ENCODE measurements at regions not wholly inside any gene's neighbourhood (a gene's known extent, or its start where the extent isn't known, plus 50 kb on each side); places are given as distances from the start of the nearest gene placed in this dataset.

DNA sequence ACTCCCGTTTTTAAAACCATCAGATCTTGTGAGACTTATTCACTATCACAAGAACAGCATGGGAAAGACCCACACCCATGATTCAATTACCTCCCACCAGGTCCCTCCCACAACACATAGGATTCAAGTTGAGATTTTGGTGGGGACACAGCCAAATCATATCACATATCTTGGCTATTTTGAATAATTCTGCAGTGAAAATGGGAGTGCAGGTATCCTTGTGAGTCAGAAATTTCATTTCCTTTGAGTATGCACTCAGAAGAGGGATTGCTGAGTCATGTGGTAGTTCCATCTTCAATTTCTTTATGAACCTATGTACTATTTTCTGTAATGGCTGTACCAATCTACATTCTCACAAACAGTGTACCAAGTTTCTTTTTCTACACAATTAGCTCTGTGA lies 125.8 kb downstream of the ANKRD7 start:
- Histone ChIP-seq H3K27me3 (peaks cover 55% of the 10 kb centered on the region), H3K36me3 (no peaks in the 10 kb centered on the region), H3K9me3 (no peaks in the 10 kb centered on the region), H3K4me1 (ENCODE audit: control insufficient read depth in 1 of 2, insufficient read depth in 1 of 2, low read depth in 1 of 2, low read length in 1 of 2) (no peaks in the 10 kb centered on the region), H3K27ac (no peak overlapping the region), H3K4me3 (ENCODE audit: low read depth in 1 of 2, low read length in 1 of 2) (no peak overlapping the region)
- TF ChIP-seq, protein P1, sequence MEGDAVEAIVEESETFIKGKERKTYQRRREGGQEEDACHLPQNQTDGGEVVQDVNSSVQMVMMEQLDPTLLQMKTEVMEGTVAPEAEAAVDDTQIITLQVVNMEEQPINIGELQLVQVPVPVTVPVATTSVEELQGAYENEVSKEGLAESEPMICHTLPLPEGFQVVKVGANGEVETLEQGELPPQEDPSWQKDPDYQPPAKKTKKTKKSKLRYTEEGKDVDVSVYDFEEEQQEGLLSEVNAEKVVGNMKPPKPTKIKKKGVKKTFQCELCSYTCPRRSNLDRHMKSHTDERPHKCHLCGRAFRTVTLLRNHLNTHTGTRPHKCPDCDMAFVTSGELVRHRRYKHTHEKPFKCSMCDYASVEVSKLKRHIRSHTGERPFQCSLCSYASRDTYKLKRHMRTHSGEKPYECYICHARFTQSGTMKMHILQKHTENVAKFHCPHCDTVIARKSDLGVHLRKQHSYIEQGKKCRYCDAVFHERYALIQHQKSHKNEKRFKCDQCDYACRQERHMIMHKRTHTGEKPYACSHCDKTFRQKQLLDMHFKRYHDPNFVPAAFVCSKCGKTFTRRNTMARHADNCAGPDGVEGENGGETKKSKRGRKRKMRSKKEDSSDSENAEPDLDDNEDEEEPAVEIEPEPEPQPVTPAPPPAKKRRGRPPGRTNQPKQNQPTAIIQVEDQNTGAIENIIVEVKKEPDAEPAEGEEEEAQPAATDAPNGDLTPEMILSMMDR (IDR thresholded peaks at IDR 0.05): no peak

DNA sequence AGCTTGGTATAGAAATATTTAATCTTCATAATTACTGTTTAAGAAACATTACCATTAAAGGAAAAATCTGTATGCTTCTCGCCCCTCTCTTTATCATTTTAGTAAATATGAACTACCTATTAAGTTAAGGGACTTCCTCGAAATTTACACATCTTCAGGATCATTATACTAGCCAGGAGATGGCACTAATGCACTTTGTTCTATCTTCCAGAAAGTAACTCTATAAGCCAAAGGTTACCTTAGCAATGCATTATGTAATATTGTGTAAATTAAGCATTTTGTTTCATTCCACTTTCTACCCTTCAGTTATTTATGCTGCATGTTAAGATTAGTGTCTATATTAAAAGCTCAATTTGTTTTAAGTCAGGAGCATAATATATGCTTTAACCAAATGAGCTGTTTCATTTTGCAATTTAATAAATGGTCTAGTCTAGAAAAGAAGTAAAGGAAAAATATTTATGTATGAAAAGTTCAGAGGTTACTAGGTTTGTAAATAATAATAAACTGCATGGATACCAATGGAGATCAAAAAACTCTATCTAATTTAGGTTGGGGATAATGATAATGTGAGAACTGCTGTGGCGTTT lies 128.5 kb downstream of the ANKRD7 start:
- Histone ChIP-seq H3K36me3 (no peaks in the 10 kb centered on the region), H3K4me3 (ENCODE audit: low read depth in 1 of 2, low read length in 1 of 2) (no peak overlapping the region), H3K4me1 (ENCODE audit: control insufficient read depth in 1 of 2, insufficient read depth in 1 of 2, low read depth in 1 of 2, low read length in 1 of 2) (no peaks in the 10 kb centered on the region), H3K27me3 (peaks cover 33% of the 10 kb centered on the region), H3K9me3 (no peaks in the 10 kb centered on the region), H3K27ac (no peak overlapping the region)
- TF ChIP-seq, protein P1 (IDR thresholded peaks at IDR 0.05): no peak

GRCh38 chr7:118366363-118366762 lies 141.9 kb downstream of the ANKRD7 start:
- TF ChIP-seq, protein P1 (IDR thresholded peaks at IDR 0.05): no peak
- Histone ChIP-seq H3K27ac (no peak overlapping the region), H3K36me3 (no peaks in the 10 kb centered on the region), H3K27me3 (peaks cover 37% of the 10 kb centered on the region), H3K9me3 (no peaks in the 10 kb centered on the region), H3K4me3 (ENCODE audit: low read depth in 1 of 2, low read length in 1 of 2) (no peak overlapping the region), H3K4me1 (ENCODE audit: control insufficient read depth in 1 of 2, insufficient read depth in 1 of 2, low read depth in 1 of 2, low read length in 1 of 2) (no peaks in the 10 kb centered on the region)

- Histone ChIP-seq H3K9me3 (no peaks in the 10 kb centered on the region), H3K27me3 (peaks cover 29% of the 10 kb centered on the region), H3K4me1 (ENCODE audit: control insufficient read depth in 1 of 2, insufficient read depth in 1 of 2, low read depth in 1 of 2, low read length in 1 of 2) (no peaks in the 10 kb centered on the region), H3K4me3 (ENCODE audit: low read depth in 1 of 2, low read length in 1 of 2) (no peak overlapping the region), H3K36me3 (no peaks in the 10 kb centered on the region), H3K27ac (no peak overlapping the region)
- TF ChIP-seq, protein P1 (IDR thresholded peaks at IDR 0.05): no peak
Measured at GRCh38 chr7:118368958-118369357, 144.5 kb downstream of the ANKRD7 start.

DNA sequence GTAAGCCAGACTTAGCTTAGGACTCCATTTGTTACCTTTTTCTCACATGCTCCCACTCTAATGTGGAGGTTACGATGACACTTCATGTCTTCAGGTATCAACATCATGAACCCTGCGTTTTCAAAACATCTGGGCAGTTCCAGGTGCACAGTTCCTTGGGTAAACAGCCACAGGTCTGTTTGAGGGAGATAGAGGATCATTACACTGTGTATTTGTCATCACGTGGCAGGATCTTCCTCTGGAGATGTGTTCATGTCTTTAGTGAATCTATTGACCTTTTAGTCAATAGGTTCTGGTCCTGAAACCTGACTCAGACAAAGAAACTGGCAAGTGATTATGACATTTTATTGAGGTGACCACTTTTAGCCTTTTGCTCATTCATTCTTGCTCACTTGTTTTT lies 145.5 kb downstream of the ANKRD7 start:
- H3K4me1 ChIP-seq (ENCODE audit: control insufficient read depth in 1 of 2, insufficient read depth in 1 of 2, low read depth in 1 of 2, low read length in 1 of 2): no peaks in the 10 kb centered on the region
- no peak overlapping the region for H3K27ac ChIP-seq
- no peaks in the 10 kb centered on the region for H3K9me3 ChIP-seq
- H3K4me3 ChIP-seq (ENCODE audit: low read depth in 1 of 2, low read length in 1 of 2): no peak overlapping the region
- H3K27me3 ChIP-seq: peaks cover 24% of the 10 kb centered on the region
- TF ChIP-seq, protein P1 (IDR thresholded peaks at IDR 0.05): no peak
- H3K36me3 ChIP-seq: no peaks in the 10 kb centered on the region

- peaks cover 7% of the 10 kb centered on the region for H3K27me3 ChIP-seq
Measured at GRCh38 chr7:118372530-118372929, 148.0 kb downstream of the ANKRD7 start.

More at GRCh38 chr7:118372530-118372929, 148.0 kb downstream of the ANKRD7 start:
- H3K27ac ChIP-seq: no peak overlapping the region
- TF ChIP-seq, protein P1 (IDR thresholded peaks at IDR 0.05): no peak
- no peaks in the 10 kb centered on the region for H3K36me3 ChIP-seq
- no peak overlapping the region for H3K4me3 ChIP-seq (ENCODE audit: low read depth in 1 of 2, low read length in 1 of 2)
- no peaks in the 10 kb centered on the region for H3K4me1 ChIP-seq (ENCODE audit: control insufficient read depth in 1 of 2, insufficient read depth in 1 of 2, low read depth in 1 of 2, low read length in 1 of 2)
- H3K9me3 ChIP-seq: no peaks in the 10 kb centered on the region

All from neutrophil (primary cell).